GOT3 (cell line): ENCODE measurements at regions not wholly inside any gene's neighbourhood (a gene's known extent, or its start where the extent isn't known, plus 50 kb on each side); places are given as distances from the start of the nearest gene placed in this dataset.

Source experiments
- DNase-seq: peaks from one replicate; lab custom pipeline; 2025; ENCODE audit warnings: mixed read lengths; lab: John Stamatoyannopoulos, UW

- no peak for DNase-seq
Observed at GRCh38 chr13:26941345-26942174, 181.0 kb upstream of the GPR12 start.

DNA sequence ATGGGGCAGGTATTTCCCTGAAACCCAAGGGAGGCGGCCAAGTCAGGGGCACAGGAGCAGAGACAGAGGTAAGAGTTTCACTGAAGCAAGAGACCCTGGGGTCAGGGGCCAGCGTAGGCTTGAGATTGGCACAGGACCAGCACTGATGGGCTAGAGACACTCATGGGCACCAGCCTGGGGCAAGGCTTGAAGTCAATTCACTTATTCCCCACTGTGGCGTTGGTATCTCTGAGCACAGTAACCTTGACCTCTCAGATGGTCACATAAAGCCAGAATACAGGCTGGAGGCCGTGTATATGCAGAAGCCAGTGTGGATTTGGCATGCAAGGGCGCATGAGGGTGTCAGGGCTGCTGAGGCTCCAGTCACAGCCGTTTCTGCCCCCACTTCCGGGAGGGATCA, 173.5 kb upstream of the GPR12 start:
- no peak for DNase-seq

DNA sequence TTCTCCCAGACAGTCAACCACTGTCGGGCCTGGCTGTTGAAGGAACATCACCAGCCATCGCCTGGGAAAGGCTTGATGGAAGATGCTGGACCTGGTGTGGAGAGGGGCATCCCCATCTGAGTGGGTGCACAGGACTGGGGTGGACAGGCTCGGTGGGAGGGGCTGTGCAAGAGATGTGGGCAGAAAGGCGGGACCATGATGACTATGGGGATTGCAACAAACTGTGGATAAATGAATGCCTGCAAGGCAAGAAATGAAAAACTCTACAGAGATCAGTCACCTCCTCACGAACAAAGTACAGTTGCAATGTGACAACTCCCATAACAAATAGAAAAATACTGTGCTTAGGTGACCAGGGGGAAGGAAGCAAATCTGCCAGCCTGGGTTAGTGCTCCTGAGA, 171.9 kb upstream of the GPR12 start:
- no peak for DNase-seq

DNA sequence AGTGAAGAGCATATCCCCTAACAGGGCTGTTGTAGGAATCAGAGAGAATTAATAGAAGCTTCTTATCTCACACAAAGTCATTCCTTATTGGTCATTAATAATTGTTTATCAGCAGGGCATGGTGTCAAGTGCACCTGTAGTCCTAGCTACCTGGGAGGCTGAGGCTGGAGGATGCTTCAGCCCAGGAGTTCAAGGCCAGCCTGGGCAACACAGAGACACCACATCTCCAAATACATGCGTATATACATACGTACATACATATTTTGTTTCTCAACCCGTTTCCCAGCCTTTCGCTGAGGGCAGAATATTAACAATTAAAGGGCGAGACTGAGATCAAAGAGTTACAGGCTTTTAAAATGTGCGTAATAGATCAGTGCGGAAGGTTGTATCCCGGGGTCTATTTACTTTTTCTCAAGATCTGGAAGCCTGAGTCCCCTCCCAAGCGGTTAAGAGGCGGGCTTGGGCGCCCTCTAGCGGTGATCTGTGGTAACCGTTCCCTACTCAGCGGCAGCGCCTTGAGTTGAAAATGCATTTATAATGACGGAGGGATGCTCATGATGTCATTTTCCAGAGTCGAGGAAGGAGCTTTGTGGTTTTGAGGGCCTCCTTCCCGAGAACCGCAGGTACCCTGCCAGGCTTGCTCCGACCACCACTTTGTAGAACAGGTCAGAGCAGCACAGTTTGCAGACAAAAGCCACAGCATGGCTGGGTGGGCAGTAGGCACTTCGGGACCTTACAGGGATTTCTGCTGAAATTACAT, 169.6 kb upstream of the GPR12 start:
- DNase-seq = peak; percentile 23

DNA sequence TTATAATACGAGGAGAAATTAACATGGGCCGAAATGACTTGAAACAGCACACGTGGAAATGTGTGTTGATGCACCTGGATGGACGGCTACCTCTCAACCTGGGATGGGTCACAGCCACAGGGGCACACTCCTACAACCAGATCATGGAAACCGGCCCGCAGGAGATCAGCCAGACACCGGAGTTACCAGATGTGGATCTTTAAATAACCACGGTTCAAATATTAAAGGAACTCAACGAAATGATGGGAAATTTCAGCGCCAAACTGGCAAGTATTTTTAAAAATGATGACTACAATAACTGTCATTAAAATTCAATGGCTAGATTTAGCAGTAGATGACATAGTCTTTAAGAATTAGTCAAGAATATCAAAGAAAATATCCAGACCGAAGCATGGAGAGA, 166.9 kb upstream of the GPR12 start:
- DNase-seq = no peak

DNA sequence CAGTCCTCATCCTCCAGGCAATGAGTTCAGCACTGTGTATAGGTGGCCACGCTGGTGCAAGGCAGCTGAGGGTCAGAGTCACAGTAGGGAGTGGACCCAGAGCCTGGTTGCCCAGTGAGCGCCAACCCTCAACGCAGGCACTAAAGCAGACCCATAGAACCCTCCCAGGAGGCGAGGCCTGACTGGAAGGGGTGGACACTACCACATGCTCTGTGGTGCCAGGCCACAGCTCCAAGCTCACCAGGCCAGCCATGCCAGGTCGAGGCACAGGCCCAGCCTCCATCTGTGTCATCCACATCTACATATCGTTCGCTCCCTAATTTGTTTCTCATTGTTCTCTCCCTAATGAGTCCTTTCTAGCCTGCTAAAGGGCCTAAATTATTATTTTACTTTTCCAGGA, 165.8 kb upstream of the GPR12 start:
- no peak for DNase-seq

DNA sequence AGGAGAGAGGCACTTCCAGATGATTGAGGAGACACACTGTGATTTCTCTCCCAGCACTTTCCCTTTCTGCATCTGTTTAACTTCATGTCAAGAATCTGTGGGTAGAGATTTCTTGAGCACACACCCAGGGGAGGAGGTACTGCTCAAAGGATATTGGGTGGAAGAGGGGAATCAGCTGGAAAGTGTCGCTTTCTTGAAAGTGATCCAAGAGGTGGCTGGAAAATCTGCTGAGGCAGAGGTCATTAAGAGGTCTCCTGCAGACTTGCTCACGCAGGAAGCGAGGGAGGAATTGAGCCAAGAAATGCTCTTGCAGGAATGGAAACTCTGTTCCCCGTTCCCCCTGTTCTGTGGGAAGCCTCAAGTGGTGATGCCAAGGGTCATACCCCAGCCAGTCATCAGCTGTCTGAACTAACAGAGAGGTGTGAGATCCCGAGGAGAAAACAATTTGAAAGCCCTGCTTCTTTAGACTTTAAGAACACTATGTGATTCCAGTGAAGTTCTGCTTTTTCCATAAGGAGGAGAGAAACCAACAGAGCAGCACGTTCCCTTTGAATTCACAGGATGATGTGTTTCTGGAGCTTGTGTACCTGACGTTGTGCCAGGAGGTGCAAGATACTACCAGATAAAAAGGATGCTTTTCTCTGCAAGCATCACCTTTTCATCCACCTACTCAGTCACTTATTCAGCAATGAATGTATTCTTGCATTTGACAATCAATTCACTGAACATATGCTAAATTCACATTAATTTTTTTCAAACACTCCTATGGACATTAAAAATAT, 163.4 kb upstream of the GPR12 start:
- DNase-seq = no peak

DNA sequence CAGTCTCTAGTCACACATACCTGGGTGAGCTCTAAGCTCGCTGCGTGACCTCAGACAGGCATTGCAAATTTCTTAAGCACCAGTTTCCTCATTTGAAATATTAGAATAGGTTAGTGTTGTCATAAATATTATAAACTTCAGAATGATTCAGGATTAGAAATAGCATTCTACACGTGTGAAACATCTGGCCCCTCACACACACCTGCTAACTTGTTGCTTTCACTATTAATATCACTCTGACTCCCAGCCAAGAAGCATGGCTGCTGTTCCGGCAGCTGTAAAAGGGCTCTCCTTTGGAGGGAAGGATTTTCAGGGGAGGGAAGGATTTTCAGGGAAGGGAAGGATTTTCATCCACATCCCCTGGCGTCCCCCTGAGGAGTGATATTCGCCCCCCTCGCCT, 161.3 kb upstream of the GPR12 start:
- no peak for DNase-seq

GRCh38 chr13:26920614-26921355, 160.2 kb upstream of the GPR12 start:
- DNase-seq = no peak

DNA sequence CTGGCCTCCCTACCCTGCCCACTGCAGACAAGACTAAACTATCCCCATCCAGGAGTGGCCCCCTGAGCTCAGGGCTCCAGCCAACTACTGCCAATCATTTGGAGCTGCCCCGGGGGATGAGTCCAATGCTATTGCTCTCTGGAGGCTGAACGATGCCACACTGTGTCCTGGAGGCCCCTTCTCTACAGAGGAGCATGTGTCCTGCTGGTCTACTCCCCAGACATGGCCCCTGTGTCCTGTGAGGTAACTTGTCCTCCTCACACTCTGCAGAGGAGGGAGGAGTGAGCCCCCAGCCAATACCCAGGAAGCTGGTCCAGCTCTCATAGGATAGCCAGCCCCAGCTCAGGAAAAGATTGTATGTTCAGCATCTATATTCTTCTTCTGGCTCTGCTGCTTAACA, 159.1 kb upstream of the GPR12 start:
- DNase-seq = no peak

GRCh38 chr13:26919311-26919710, 158.7 kb upstream of the GPR12 start:
- no peak for DNase-seq

DNA sequence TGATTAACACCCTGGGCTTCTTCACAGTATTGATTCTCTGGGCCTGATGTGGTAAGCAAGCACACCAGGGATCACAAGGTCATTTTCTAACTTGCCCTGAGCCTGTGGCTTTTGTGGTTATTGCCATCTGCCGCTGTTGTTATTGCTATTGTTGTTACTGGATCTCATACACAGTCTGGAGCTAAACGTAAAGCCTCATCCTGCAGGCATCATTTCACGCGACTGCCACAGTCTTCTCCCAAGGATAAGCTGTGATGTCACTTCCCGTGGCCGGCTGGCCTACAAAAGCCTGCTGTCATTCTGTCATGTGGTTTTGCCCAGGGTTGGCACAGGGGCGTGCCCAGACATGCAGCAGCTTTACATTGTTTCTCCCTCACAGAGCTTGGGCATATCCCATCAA, 154.0 kb upstream of the GPR12 start:
- DNase-seq = no peak

DNA sequence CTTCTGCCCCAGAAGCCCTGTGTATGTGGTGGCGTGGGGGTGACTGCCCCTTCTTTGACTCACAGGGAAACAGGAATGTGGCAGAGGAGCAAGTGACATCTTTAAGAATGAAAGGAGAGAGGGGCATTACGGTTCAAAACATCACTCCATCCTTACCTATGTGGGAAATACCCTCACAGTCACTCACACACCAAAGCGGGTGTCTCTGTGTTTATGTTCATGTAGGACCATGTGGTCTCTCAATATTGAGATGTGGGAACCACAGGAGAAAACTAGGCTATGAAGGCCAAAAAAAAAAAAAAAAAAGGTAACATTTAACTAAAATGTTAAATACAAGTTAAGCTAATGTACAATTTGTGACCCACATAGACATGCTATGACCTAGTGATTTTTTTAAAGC, 153.6 kb upstream of the GPR12 start:
- no peak for DNase-seq

GRCh38 chr13:26910754-26911465, 150.3 kb upstream of the GPR12 start:
- DNase-seq = no peak

DNA sequence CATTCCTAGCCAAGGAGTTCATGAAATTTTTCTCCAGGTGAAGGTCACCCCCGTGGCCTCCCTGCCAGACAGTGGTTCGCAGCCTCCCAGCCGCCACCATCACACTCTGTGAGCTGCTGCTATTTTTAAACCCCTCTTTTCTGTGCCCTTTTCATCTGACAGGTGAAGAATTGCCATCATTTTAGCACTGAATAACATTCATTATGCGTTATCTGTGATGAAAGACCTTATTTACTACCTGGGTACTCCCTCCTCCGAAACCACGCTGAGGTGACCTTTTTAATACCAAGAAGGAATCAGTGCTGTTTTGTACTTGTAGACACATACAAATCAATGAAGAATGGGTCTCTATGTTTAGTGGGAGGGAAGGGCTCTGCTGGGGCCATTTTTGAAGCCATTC, 148.9 kb upstream of the GPR12 start:
- DNase-seq = no peak

DNA sequence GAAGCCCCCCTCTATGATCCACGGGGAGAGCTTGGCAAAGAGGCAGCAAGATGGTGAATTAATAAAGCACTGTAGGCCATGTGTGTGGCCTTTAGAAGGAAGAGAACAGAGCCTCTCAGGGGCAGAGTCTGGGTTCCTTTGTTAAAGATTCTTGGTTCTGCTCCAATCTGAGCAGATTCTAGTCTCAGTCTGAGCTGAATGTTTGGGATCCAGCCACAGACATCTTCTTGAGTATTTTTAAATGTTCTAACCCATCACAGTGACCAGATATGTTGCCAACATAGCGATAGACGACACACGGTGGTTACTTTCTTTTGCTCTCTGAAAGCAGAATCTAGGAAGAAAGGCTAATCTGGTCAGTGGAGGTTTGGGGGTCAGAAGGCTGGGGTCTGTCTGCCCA, 147.5 kb upstream of the GPR12 start:
- no peak for DNase-seq

- DNase-seq = no peak
Observed at GRCh38 chr13:26899202-26899601, 138.6 kb upstream of the GPR12 start.

DNA sequence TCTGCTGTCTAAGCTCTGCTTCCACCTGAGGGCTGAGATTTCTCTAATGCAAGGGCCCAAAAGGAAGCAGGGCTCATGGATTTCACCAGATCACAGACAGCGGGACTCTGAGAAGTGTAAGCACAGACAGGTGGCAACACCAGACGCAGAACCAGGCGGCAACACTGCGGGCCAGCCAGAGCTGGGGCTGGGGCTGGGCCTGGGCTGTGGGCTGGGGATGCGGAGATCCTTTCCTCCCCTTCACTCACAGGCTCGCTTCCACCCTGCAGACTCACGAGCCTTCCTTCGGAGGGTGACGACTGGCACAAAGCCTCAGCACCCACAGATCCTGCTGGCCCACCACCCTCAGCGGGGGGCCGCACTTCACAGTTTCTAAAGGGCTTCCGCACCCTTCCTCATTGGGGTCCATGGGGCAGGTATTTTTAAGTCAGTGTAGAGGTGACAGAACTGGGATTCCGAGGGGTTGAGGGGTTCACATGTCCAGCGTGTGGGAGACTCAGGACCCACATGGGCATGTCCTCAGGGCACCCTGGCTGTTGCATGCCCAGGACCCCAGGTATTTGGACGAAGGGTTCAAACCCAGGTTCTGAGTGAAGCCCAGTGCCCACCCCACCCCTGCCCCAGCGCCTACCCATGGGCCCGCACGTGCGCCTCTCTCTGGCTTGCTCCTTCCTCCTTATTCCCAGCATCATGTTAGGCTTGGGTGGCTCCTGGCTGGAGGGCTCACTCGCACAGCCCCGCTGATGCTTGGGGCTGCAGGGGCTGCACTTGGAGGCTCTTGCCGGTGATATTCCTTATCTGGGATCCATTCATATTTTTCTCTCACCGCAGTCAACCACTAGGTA, 137.3 kb upstream of the GPR12 start:
- no peak for DNase-seq

- no peak for DNase-seq
Observed at GRCh38 chr13:26896986-26897668, 136.5 kb upstream of the GPR12 start.
